Endothelial cell of umbilical vein (primary cell): ENCODE measurements at regions not wholly inside any gene's neighbourhood (a gene's known extent, or its start where the extent isn't known, plus 50 kb on each side); places are given as distances from the start of the nearest gene placed in this dataset.

Source experiments
- BruUV-seq: library from RNA; stranded (reverse); fragments of 400-500 nt; replicated peaks from 2 replicates; lab custom pipeline; 2021; lab: Mats Ljungman, UMichigan
- CTCF ChIA-PET: fragments of 300-600, 350-600 bp; sonication (Branson Sonifier 250); formaldehyde crosslinking; loops from one replicate; lab custom pipeline; 2021; ENCODE audit warnings: antibody characterized with exemption, inconsistent platforms; lab: Charles Lee
- POLR2A ChIA-PET: fragments of 300-600, 350-600 bp; sonication (Branson Sonifier 250); formaldehyde crosslinking; loops from one replicate; lab custom pipeline; 2021; ENCODE audit warnings: antibody characterized with exemption, inconsistent platforms; lab: Charles Lee
- DNase-seq: peaks from one replicate; pipeline ENCODE4 v3.0.0-alpha.2; 2011; ENCODE audit warnings: low read depth, low spot score
- FAIRE-seq: peaks from 2 replicates; lab custom pipeline; 2011; peaks lifted over from hg19 to GRCh38; lab: Jason Lieb, UNC
- H2AFZ ChIP-seq: 2 replicates; pipeline ENCODE4 v1.6.0; 2012; ENCODE audit warnings: low read depth, low read length, control low read depth, inconsistent platforms
- H3K27ac ChIP-seq: 2 replicates; pipeline ENCODE4 v1.5.1; 2011; ENCODE audit warnings: low read depth, mild to moderate bottlenecking, control low read depth, low read length, moderate library complexity; ENCODE audit not compliant: insufficient read depth
- H3K27me3 ChIP-seq, 2 experiments: 2 replicates each; pipeline versions ENCODE4 v1.6.0 to v1.6.1; 2011; ENCODE audit warnings: low read length in 2 of 2, mixed read lengths in 1 of 2; ENCODE audit not compliant: control insufficient read depth in 2 of 2, insufficient read depth in 2 of 2
- H3K36me3 ChIP-seq, 2 experiments: 2 replicates in 1 of 2; 3 replicates in 1 of 2; pipeline ENCODE4 v1.5.1; 2011; ENCODE audit warnings: low read length in 2 of 2, mild to moderate bottlenecking in 1 of 2, moderate library complexity in 1 of 2; ENCODE audit not compliant: control insufficient read depth in 2 of 2, insufficient read depth in 2 of 2; ENCODE audit errors: extremely low read depth in 1 of 2
- H3K4me1 ChIP-seq: 3 replicates; pipeline ENCODE4 v1.5.1; 2011; ENCODE audit warnings: mild to moderate bottlenecking, low read length; ENCODE audit not compliant: control insufficient read depth, insufficient read depth; ENCODE audit errors: extremely low read depth
- H3K4me2 ChIP-seq: 2 replicates; pipeline ENCODE4 v1.6.1; 2011; ENCODE audit warnings: low read length, control low read depth, mixed read lengths; ENCODE audit not compliant: insufficient read depth
- H3K4me3 ChIP-seq, 3 experiments: fragments of 200-600 bp in 1 of 3; sonication (generic), shearing (Covaris generic) in 1 of 3; replicated peaks in 1 of 3; 2 replicates each; pipeline ENCODE4 v1.5.1; 2011 to 2016; ENCODE audit warnings: control low read depth in 3 of 3, low read length in 3 of 3, mild to moderate bottlenecking in 2 of 3, inconsistent platforms in 1 of 3, low read depth in 1 of 3, moderate library complexity in 1 of 3; ENCODE audit not compliant: insufficient read depth in 1 of 3
- H3K79me2 ChIP-seq: 2 replicates; pipeline ENCODE4 v1.6.0; 2012; ENCODE audit warnings: low read length, inconsistent platforms; ENCODE audit not compliant: control insufficient read depth, insufficient read depth
- H3K9ac ChIP-seq: replicated peaks from 2 replicates; pipeline ENCODE3; 2011; ENCODE audit warnings: low read length, control low read depth; ENCODE audit not compliant: insufficient read depth; ENCODE audit errors: extremely low read depth
- H3K9me1 ChIP-seq: replicated peaks from 3 replicates; pipeline ENCODE4 v1.6.0; 2011; ENCODE audit warnings: mild to moderate bottlenecking, low read length; ENCODE audit not compliant: control insufficient read depth, insufficient read depth; ENCODE audit errors: extremely low read depth
- H3K9me3 ChIP-seq: replicated peaks from 2 replicates; pipeline ENCODE4 v1.5.1; 2012; ENCODE audit warnings: low read length, inconsistent platforms; ENCODE audit not compliant: control insufficient read depth, insufficient read depth
- H4K20me1 ChIP-seq: replicated peaks from 2 replicates; pipeline ENCODE3; 2011; ENCODE audit warnings: mild to moderate bottlenecking, low read length; ENCODE audit not compliant: control insufficient read depth, insufficient read depth; ENCODE audit errors: extremely low read depth
- EZH2 ChIP-seq: IDR thresholded peaks from 2 replicates; pipeline ENCODE4 v1.6.1; 2012; ENCODE audit warnings: borderline replicate concordance, low read depth, mild to moderate bottlenecking, moderate library complexity, low read length, inconsistent platforms; ENCODE audit not compliant: severe bottlenecking
- FOS ChIP-seq: IDR thresholded peaks from 2 replicates; pipeline ENCODE4 v1.6.1; 2011; ENCODE audit warnings: mild to moderate bottlenecking, low read length, moderate library complexity, borderline replicate concordance; ENCODE audit not compliant: insufficient read depth
- GATA2 ChIP-seq: IDR thresholded peaks from 2 replicates; pipeline ENCODE4 v1.7.0; 2011; ENCODE audit warnings: low read depth, mild to moderate bottlenecking, moderate library complexity, mixed read lengths, low read length; ENCODE audit not compliant: insufficient read length, insufficient read depth
- JUN ChIP-seq: IDR thresholded peaks from 2 replicates; pipeline ENCODE4 v1.6.1; 2011; ENCODE audit warnings: borderline replicate concordance, low read depth; ENCODE audit not compliant: insufficient read length, insufficient read depth
- MAX ChIP-seq: IDR thresholded peaks from 2 replicates; pipeline ENCODE4 v1.6.1; 2011; ENCODE audit not compliant: insufficient read depth, insufficient read length
- MYC ChIP-seq: IDR thresholded peaks from one replicate; pipeline ENCODE4 v1.6.1; 2011; ENCODE audit warnings: mild to moderate bottlenecking, low read depth, low read length
- POLR2A ChIP-seq: IDR thresholded peaks from 2 replicates; pipeline ENCODE4 v1.6.1; 2012; ENCODE audit warnings: low read depth, mild to moderate bottlenecking, control low read depth, low read length
- POLR2AphosphoS5 ChIP-seq: IDR thresholded peaks from 2 replicates; pipeline ENCODE4 v1.6.1; 2012; ENCODE audit warnings: low read depth, mild to moderate bottlenecking, control low read depth, low read length, moderate library complexity; ENCODE audit not compliant: insufficient read depth
- dilution Hi-C: fragments of 300-500 bp; cut with MboI; formaldehyde crosslinking; loops from one replicate; pipeline ENCODE4 v1.15.0; 2019; ENCODE audit warnings: low sequenced_read_pairs; ENCODE audit not compliant: extremely low pct_ligation_motif_present
- intact Hi-C: fragments of 100-400 bp; cut with micrococcal nuclease; formaldehyde crosslinking; loops from one replicate; pipeline ENCODE4 v1.10.0; 2022
- TF ChIP-seq, protein P1 (sequence below), 2 donors: IDR thresholded peaks; 1 replicate in 1 of 2; 2 replicates in 1 of 2; pipeline ENCODE4 v1.5.1; 2011; ENCODE audit warnings: low read length in 2 of 2, mild to moderate bottlenecking in 2 of 2, moderate library complexity in 2 of 2, control low read depth in 1 of 2, inconsistent platforms in 1 of 2, low read depth in 1 of 2; ENCODE audit not compliant: insufficient read depth in 1 of 2; ENCODE audit errors: extremely low read depth in 1 of 2

- dilution Hi-C loops = no loop called here
Measured at GRCh38 chr15:101543431-101543830, 53.9 kb upstream of the PCSK6 start.

More at GRCh38 chr15:101543431-101543830, 53.9 kb upstream of the PCSK6 start:
- CTCF ChIA-PET = no interaction called here
- Histone ChIP-seq H4K20me1 (no peaks in the 10 kb centered on the region), H3K27me3 (peaks cover 0 to 1% of the 10 kb centered on the region in 2 experiments), H3K9me3 (no peaks in the 10 kb centered on the region), H3K27ac (no peak overlapping the region), H3K4me2 (no peak overlapping the region), H3K79me2 (no peaks in the 10 kb centered on the region), H3K36me3 (no peaks in the 10 kb centered on the region), H2AFZ (no peak overlapping the region), H3K9ac (no peak overlapping the region), H3K4me3 (no peak overlapping the region), H3K9me1 (no peaks in the 10 kb centered on the region), H3K4me1 (no peaks in the 10 kb centered on the region)
- BruUV-seq = no TSS peak
- intact Hi-C loops = no loop called here
- FAIRE-seq = no peak
- no peak for TF ChIP-seq EZH2
- TF ChIP-seq POLR2A = no peak
- TF ChIP-seq GATA2 = no peak
- no peak for TF ChIP-seq JUN
- TF ChIP-seq FOS = no peak
- TF ChIP-seq POLR2AphosphoS5 = no peak
- TF ChIP-seq, protein P1, sequence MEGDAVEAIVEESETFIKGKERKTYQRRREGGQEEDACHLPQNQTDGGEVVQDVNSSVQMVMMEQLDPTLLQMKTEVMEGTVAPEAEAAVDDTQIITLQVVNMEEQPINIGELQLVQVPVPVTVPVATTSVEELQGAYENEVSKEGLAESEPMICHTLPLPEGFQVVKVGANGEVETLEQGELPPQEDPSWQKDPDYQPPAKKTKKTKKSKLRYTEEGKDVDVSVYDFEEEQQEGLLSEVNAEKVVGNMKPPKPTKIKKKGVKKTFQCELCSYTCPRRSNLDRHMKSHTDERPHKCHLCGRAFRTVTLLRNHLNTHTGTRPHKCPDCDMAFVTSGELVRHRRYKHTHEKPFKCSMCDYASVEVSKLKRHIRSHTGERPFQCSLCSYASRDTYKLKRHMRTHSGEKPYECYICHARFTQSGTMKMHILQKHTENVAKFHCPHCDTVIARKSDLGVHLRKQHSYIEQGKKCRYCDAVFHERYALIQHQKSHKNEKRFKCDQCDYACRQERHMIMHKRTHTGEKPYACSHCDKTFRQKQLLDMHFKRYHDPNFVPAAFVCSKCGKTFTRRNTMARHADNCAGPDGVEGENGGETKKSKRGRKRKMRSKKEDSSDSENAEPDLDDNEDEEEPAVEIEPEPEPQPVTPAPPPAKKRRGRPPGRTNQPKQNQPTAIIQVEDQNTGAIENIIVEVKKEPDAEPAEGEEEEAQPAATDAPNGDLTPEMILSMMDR (IDR thresholded peaks at IDR 0.05; ENCODE audit: extremely low read depth in 1 of 2, insufficient read depth in 1 of 2, low read depth in 1 of 2, low read length in 2 of 2) = no peak
- no peak for TF ChIP-seq MAX
- no peak for TF ChIP-seq MYC
- POLR2A ChIA-PET = no interaction called here
- no peak for DNase-seq
